ENCODE measurements at regions not wholly inside any gene's neighbourhood (a gene's known extent, or its start where the extent isn't known, plus 50 kb on each side); places are given as distances from the start of the nearest gene placed in this dataset.

- H3K27ac ChIP-seq: no peak overlapping the region
- H3K4me2 ChIP-seq: no peak overlapping the region
- no peaks in the 10 kb centered on the region for H3K9me3 ChIP-seq
- 71% methylated on average over 35 of the region's 40 CpGs for WGBS (ENCODE audit: missing lambda C conversion rate)
- no peak overlapping the region for H3K4me3 ChIP-seq
- TF ChIP-seq ZFP36 (IDR thresholded peaks at IDR 0.05; ENCODE audit: borderline replicate concordance, partially characterized antibody) (no peak), KDM5A (IDR thresholded peaks at IDR 0.05) (no peak), EHMT2 (IDR thresholded peaks at IDR 0.05; ENCODE audit: low read depth) (no peak), ZSCAN20 (CRISPR knock-in tag; IDR thresholded peaks at IDR 0.05) (no peak), ZC3H11A (IDR thresholded peaks at IDR 0.05) (no peak), MAZ (IDR thresholded peaks at IDR 0.05; ENCODE audit: borderline replicate concordance, low read depth, low read length) (no peak), RARB (CRISPR knock-in tag; IDR thresholded peaks at IDR 0.05) (no peak), CBX8 (IDR thresholded peaks at IDR 0.05) (no peak), REST (IDR thresholded peaks at IDR 0.05) (no peak), ZNF302 (CRISPR knock-in tag; IDR thresholded peaks at IDR 0.05) (no peak), HOXA7 (CRISPR knock-in tag; IDR thresholded peaks at IDR 0.05) (no peak)
- DNase-seq (ENCODE audit: low read depth in 1 of 2, low spot score in 1 of 2) (no peak), FAIRE-seq (no peak), ATAC-seq (no peak)
- POLR2A ChIA-PET: no interaction called here
- no peaks in the 10 kb centered on the region for H3K4me1 ChIP-seq
- CTCF ChIA-PET: no interaction called here
These were observed 83.4 kb upstream of the LRPAP1 start for GRCh38 chr4:3615386-3616286.

- H3K4me2 ChIP-seq: no peak overlapping the region
- H3K9me3 ChIP-seq: no peaks in the 10 kb centered on the region
- DNase-seq (ENCODE audit: low read depth in 1 of 2, low spot score in 1 of 2) (no peak), FAIRE-seq (no peak), ATAC-seq (no peak)
- ChIA-PET POLR2A (no interaction called here), CTCF (no interaction called here)
- no peaks in the 10 kb centered on the region for H3K4me1 ChIP-seq
- TF ChIP-seq PHF8 (IDR thresholded peaks at IDR 0.05; ENCODE audit: borderline replicate concordance, low read depth) (no peak), JUNB (IDR thresholded peaks at IDR 0.05) (no peak), KDM1A (IDR thresholded peaks at IDR 0.05; ENCODE audit: low read depth) (no peak), REST (IDR thresholded peaks at IDR 0.05) (no peak), CBX2 (IDR thresholded peaks at IDR 0.05; ENCODE audit: borderline replicate concordance, low read depth) (no peak), ZC3H11A (IDR thresholded peaks at IDR 0.05) (no peak), SMC3 (IDR thresholded peaks at IDR 0.05) (no peak), TFCP2L1 (CRISPR knock-in tag; IDR thresholded peaks at IDR 0.05) (no peak), JUN (IDR thresholded peaks at IDR 0.05) (no peak), HOXA7 (CRISPR knock-in tag; IDR thresholded peaks at IDR 0.05) (no peak), TP53 (CRISPR knock-in tag; IDR thresholded peaks at IDR 0.05) (no peak), POLR2AphosphoS2 (conservative IDR thresholded peaks at IDR 0.05; ENCODE audit: low read length) (no peak), FOSB (CRISPR knock-in tag; IDR thresholded peaks at IDR 0.05) (no peak), HDAC2 (IDR thresholded peaks at IDR 0.05) (no peak), ZSCAN20 (CRISPR knock-in tag; IDR thresholded peaks at IDR 0.05) (no peak), ZNF302 (CRISPR knock-in tag; IDR thresholded peaks at IDR 0.05) (no peak), PBX3 (IDR thresholded peaks at IDR 0.05) (no peak)
- TF ChIP-seq, protein P1, sequence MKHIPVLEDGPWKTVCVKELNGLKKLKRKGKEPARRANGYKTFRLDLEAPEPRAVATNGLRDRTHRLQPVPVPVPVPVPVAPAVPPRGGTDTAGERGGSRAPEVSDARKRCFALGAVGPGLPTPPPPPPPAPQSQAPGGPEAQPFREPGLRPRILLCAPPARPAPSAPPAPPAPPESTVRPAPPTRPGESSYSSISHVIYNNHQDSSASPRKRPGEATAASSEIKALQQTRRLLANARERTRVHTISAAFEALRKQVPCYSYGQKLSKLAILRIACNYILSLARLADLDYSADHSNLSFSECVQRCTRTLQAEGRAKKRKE (CRISPR knock-in tag; IDR thresholded peaks at IDR 0.05; ENCODE audit: low read depth): no peak
- WGBS (ENCODE audit: missing lambda C conversion rate): 70% methylated on average over 6 of the region's 8 CpGs
- H3K27ac ChIP-seq: no peak overlapping the region
- no peak overlapping the region for H3K4me3 ChIP-seq
These were observed 82.4 kb upstream of the LRPAP1 start for GRCh38 chr4:3614731-3614980.

All from A549 (cell line).